Cerebellar nuclear complex (tissue), 1 donor: ENCODE measurements at regions not wholly inside any gene's neighbourhood (a gene's known extent, or its start where the extent isn't known, plus 50 kb on each side); places are given as distances from the start of the nearest gene placed in this dataset.
"Not testable (repeated sequence)": the region's sequence is repeated elsewhere in the genome, so short reads cannot be mapped to it uniquely, and the experiment has no call there.

Experiments used
- DNase-seq, 2 experiments: peaks; one replicate each; lab custom pipeline; 2025; lab: John Stamatoyannopoulos, UW

GRCh38 chrX:90848595-90848994 lies 586.0 kb upstream of the PABPC5 start:
- not testable (repeated sequence) for DNase-seq

- no peak for DNase-seq
These were observed 551.2 kb upstream of the PABPC5 start for GRCh38 chrX:90883479-90883878.

- DNase-seq = not testable (repeated sequence)
These were observed 519.8 kb upstream of the PABPC5 start for GRCh38 chrX:90914816-90915215.

GRCh38 chrX:90946870-90947269 lies 487.8 kb upstream of the PABPC5 start:
- DNase-seq = not testable (repeated sequence)

- DNase-seq = not testable (repeated sequence)
These were observed 439.4 kb upstream of the PABPC5 start for GRCh38 chrX:90995191-90995590.

GRCh38 chrX:91018111-91018510 lies 416.5 kb upstream of the PABPC5 start:
- not testable (repeated sequence) for DNase-seq

GRCh38 chrX:91039777-91040176 lies 394.9 kb upstream of the PABPC5 start:
- no peak for DNase-seq

- peak in 1 of 2 experiments; percentile 1 for DNase-seq
These were observed 368.5 kb upstream of the PABPC5 start for GRCh38 chrX:91066104-91066503.

- DNase-seq = no peak
These were observed 355.1 kb upstream of the PABPC5 start for GRCh38 chrX:91079342-91080114.

GRCh38 chrX:91080822-91081221 lies 353.8 kb upstream of the PABPC5 start:
- no peak for DNase-seq

- no peak for DNase-seq
These were observed 352.8 kb upstream of the PABPC5 start for GRCh38 chrX:91081873-91082272.

GRCh38 chrX:91108761-91109160 lies 325.9 kb upstream of the PABPC5 start:
- DNase-seq = no peak

- DNase-seq = no peak
These were observed 312.4 kb upstream of the PABPC5 start for GRCh38 chrX:91122151-91122694.

- DNase-seq = no peak
These were observed 296.8 kb upstream of the PABPC5 start for GRCh38 chrX:91137883-91138282.
